Astrocyte of the cerebellum (primary cell): ENCODE measurements at regions not wholly inside any gene's neighbourhood (a gene's known extent, or its start where the extent isn't known, plus 50 kb on each side); places are given as distances from the start of the nearest gene placed in this dataset.
A peak's percentile ranks its signal among the peaks of the same experiment; 100 is the strongest.
"Not testable (repeated sequence)": the region's sequence is repeated elsewhere in the genome, so short reads cannot be mapped to it uniquely, and the experiment has no call there.

Experiments
- DNase-seq: peaks from one replicate; pipeline ENCODE4 v3.0.0-alpha.2; 2011; ENCODE audit warnings: low read depth
- H3K4me3 ChIP-seq: 2 replicates; pipeline ENCODE4 v1.5.1; 2011; ENCODE audit warnings: mild to moderate bottlenecking, low read depth, low read length, moderate library complexity
- CTCF ChIP-seq: IDR thresholded peaks from 2 replicates; pipeline ENCODE4 v1.5.1; 2012; ENCODE audit warnings: low read length, low read depth, moderate library complexity, mild to moderate bottlenecking; ENCODE audit errors: missing control alignments
- in situ Hi-C: cut with HindIII; loops from 2 replicates; pipeline ENCODE4 v1.10.0; 2017; ENCODE audit warnings: low sequenced_read_pairs

- in situ Hi-C loops, result no loop called here
- no peak for DNase-seq
- TF ChIP-seq CTCF, result no peak
- no peak overlapping the region for H3K4me3 ChIP-seq
Observed at GRCh38 chr6:27805347-27805746, 106.8 kb downstream of the OR2B2 start.

GRCh38 chr6:27804851-27805250, 107.3 kb downstream of the OR2B2 start:
- TF ChIP-seq CTCF, result no peak
- no peak for DNase-seq
- H3K4me3 ChIP-seq, result no peak overlapping the region
- in situ Hi-C loops, result no loop called here

GRCh38 chr6:27800731-27801373, 111.3 kb downstream of the OR2B2 start:
- no peak overlapping the region for H3K4me3 ChIP-seq
- no peak for DNase-seq
- in situ Hi-C loops, result no loop called here
- no peak for TF ChIP-seq CTCF

- DNase-seq, result no peak
- no peak overlapping the region for H3K4me3 ChIP-seq
- no peak for TF ChIP-seq CTCF
- in situ Hi-C loops, result no loop called here
Observed at GRCh38 chr6:27797960-27798359, 114.2 kb downstream of the OR2B2 start.

- H3K4me3 ChIP-seq, in situ Hi-C loops, DNase-seq: not testable (repeated sequence)
Observed at GRCh38 chr6:27796736-27797481, 115.3 kb downstream of the OR2B2 start.

- H3K4me3 ChIP-seq, result no peak overlapping the region
- in situ Hi-C loops, result no loop called here
- peak; percentile 88 for DNase-seq
- peak; percentile 73 for TF ChIP-seq CTCF
Observed at GRCh38 chr6:27795697-27796494, 116.3 kb downstream of the OR2B2 start.
